ENCODE measurements at regions not wholly inside any gene's neighbourhood (a gene's known extent, or its start where the extent isn't known, plus 50 kb on each side); places are given as distances from the start of the nearest gene placed in this dataset.

DNA sequence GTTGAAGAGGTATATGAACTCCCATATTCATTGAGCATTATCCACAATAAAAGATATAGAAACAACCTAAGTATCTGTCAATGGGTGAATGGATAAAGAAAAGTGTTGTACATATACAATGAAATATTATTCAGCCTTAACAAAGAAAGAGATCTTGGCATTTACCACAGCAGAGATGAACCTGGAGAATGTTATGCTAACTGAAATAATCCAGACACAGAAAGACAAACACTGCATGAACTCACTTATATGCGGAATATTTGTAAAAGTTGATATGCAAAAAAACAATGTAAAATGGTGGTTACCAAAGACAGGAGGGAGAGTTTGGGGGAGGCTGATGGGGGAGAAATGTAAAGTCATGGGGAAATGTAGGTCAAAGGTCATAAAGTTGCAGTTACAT lies 278.7 kb downstream of the ZNF608 start:
- Histone ChIP-seq H3K27ac (no peak overlapping the region), H3K36me3 (no peaks in the 10 kb centered on the region), H3K9me3 (no peaks in the 10 kb centered on the region), H3K27me3 (no peaks in the 10 kb centered on the region), H3K4me1 (no peaks in the 10 kb centered on the region), H3K4me3 (no peak overlapping the region)
- TF ChIP-seq, protein P1, sequence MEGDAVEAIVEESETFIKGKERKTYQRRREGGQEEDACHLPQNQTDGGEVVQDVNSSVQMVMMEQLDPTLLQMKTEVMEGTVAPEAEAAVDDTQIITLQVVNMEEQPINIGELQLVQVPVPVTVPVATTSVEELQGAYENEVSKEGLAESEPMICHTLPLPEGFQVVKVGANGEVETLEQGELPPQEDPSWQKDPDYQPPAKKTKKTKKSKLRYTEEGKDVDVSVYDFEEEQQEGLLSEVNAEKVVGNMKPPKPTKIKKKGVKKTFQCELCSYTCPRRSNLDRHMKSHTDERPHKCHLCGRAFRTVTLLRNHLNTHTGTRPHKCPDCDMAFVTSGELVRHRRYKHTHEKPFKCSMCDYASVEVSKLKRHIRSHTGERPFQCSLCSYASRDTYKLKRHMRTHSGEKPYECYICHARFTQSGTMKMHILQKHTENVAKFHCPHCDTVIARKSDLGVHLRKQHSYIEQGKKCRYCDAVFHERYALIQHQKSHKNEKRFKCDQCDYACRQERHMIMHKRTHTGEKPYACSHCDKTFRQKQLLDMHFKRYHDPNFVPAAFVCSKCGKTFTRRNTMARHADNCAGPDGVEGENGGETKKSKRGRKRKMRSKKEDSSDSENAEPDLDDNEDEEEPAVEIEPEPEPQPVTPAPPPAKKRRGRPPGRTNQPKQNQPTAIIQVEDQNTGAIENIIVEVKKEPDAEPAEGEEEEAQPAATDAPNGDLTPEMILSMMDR (IDR thresholded peaks at IDR 0.05): no peak
- no peak for TF ChIP-seq POLR2A (IDR thresholded peaks at IDR 0.05)
- DNase-seq: no peak

DNA sequence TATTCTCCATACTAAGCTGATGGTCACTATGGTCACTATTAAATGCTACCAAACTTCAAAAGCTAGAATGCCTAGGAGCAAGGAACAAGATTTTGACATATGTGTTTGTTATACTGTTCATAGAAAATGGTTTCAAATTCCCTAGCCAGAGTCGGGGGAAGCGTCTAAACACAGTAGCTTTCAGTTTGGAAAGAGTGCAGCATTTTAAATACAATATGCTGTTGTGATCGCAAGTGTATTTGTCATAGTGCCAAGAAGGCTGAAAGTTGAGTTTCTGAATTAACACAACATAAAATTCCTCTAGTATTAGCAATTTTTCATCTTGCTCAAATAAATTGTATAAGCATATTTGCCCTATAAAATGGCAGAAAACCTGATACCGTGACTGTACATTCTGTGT lies 280.4 kb downstream of the ZNF608 start:
- no peak for DNase-seq
- Histone ChIP-seq H3K4me1 (no peaks in the 10 kb centered on the region), H3K36me3 (no peaks in the 10 kb centered on the region), H3K27me3 (no peaks in the 10 kb centered on the region), H3K27ac (no peak overlapping the region), H3K4me3 (no peak overlapping the region), H3K9me3 (no peaks in the 10 kb centered on the region)
- TF ChIP-seq, protein P1 (IDR thresholded peaks at IDR 0.05): no peak
- no peak for TF ChIP-seq POLR2A (IDR thresholded peaks at IDR 0.05)

DNA sequence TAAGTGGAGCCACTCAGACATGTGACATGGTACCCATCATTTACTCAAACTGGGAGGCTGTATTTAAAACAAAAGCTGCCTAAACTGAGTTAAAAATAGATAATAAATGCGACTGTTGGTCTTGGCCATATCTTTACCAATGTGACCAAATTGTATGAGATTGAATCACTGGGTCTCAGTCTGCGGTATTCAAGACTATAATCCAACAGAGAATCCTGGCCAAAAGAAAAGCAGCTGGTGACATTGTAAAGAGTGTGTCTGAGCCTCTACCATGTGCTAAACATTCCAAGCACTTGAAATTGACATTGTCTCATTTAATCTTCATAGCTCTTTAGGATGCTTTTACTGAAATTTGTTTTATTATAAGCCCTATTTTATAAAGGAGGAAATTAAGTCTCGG lies 282.6 kb downstream of the ZNF608 start:
- no peaks in the 10 kb centered on the region for H3K27me3 ChIP-seq
- H3K27ac ChIP-seq: no peak overlapping the region
- no peaks in the 10 kb centered on the region for H3K36me3 ChIP-seq
- no peaks in the 10 kb centered on the region for H3K9me3 ChIP-seq
- no peak overlapping the region for H3K4me3 ChIP-seq
- DNase-seq: no peak
- TF ChIP-seq POLR2A (IDR thresholded peaks at IDR 0.05): no peak
- TF ChIP-seq, protein P1 (IDR thresholded peaks at IDR 0.05): no peak
- H3K4me1 ChIP-seq: no peaks in the 10 kb centered on the region

DNA sequence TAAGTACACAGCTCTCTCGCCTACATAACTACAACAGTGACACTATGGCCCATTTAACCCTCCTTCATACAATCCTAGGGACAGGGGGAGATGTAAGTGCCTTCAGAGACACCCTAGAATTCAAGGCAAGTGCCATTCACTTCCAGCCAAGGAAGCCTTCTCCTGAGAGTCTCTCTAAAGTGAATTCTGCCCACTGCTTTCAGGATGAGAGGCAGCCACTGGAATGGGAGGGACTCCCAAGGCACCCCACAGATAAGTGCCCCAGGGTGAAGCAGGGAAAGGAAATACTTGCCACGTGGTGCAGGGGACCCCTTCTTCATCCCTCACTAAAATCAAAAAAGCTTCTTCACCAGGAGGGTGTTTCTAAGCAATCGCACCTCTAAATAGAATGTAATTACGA lies 283.7 kb downstream of the ZNF608 start:
- no peak for DNase-seq
- Histone ChIP-seq H3K9me3 (no peaks in the 10 kb centered on the region), H3K27ac (no peak overlapping the region), H3K36me3 (no peaks in the 10 kb centered on the region), H3K4me3 (no peak overlapping the region), H3K4me1 (no peaks in the 10 kb centered on the region), H3K27me3 (no peaks in the 10 kb centered on the region)
- TF ChIP-seq POLR2A (IDR thresholded peaks at IDR 0.05): no peak
- TF ChIP-seq, protein P1 (IDR thresholded peaks at IDR 0.05): no peak

DNA sequence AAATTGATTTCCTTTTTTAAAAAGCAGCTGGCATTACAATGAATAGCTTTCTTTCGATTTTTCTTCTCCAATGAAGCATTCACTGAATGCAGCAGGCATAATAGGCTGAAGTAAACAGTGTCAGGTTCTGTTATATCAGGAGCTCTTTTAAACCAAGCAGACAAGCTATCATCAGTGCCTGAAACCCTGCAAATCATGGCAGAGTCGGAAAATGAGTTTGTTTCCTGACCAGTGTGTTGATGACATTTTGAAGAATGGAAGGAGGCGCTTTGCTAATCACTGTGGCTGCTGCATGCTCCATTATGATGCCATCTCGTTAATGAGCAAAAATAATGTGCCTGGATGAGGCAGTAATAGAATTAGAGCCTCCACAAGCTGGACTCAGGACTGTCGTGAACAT lies 284.5 kb downstream of the ZNF608 start:
- H3K4me1 ChIP-seq: no peaks in the 10 kb centered on the region
- no peak for DNase-seq
- no peak overlapping the region for H3K4me3 ChIP-seq
- no peaks in the 10 kb centered on the region for H3K27me3 ChIP-seq
- no peaks in the 10 kb centered on the region for H3K9me3 ChIP-seq
- no peak for TF ChIP-seq POLR2A (IDR thresholded peaks at IDR 0.05)
- TF ChIP-seq, protein P1 (IDR thresholded peaks at IDR 0.05): no peak
- H3K36me3 ChIP-seq: no peaks in the 10 kb centered on the region
- no peak overlapping the region for H3K27ac ChIP-seq

DNA sequence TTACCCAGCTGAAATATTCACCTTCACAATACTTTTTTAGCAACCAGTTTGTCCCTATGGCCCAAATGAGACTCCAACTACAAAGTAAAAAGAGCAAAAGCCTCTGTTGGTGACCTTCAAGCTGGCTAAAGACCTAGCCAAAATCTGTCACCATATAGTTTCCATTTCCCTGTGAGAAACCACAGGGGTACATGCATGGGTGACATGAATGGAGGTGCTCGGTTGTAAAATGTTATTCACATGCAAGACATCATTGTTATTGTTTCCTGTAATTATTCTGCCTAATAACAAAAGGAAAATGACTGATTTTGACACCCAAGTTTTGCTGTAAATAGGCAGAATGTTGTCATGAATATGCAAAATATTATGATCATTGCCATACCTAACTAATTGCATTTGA lies 285.3 kb downstream of the ZNF608 start:
- TF ChIP-seq, protein P1 (IDR thresholded peaks at IDR 0.05): no peak
- TF ChIP-seq POLR2A (IDR thresholded peaks at IDR 0.05): no peak
- H3K4me1 ChIP-seq: no peaks in the 10 kb centered on the region

More for the DNA sequence above, 285.3 kb downstream of the ZNF608 start:
- Histone ChIP-seq H3K27me3 (no peaks in the 10 kb centered on the region), H3K4me3 (no peak overlapping the region), H3K27ac (no peak overlapping the region), H3K9me3 (no peaks in the 10 kb centered on the region), H3K36me3 (no peaks in the 10 kb centered on the region)
- DNase-seq: no peak
